Trophoblast cell (in vitro differentiated cells and primary cell): ENCODE measurements at regions not wholly inside any gene's neighbourhood (a gene's known extent, or its start where the extent isn't known, plus 50 kb on each side); places are given as distances from the start of the nearest gene placed in this dataset.

Experiments used
- DNase-seq, 2 donors: peaks; one replicate each; pipeline ENCODE4 v3.0.0-alpha.2; 2016
- H2AFZ ChIP-seq: 2 replicates; pipeline ENCODE4 v1.6.1; 2013; ENCODE audit warnings: low read length, moderate library complexity, mild to moderate bottlenecking; ENCODE audit not compliant: insufficient read depth, poor library complexity
- H2AK5ac ChIP-seq: 2 replicates; pipeline ENCODE4 v1.6.1; 2013; ENCODE audit warnings: mild to moderate bottlenecking, low read length
- H2BK120ac ChIP-seq: 2 replicates; pipeline ENCODE4 v1.6.1; 2013; ENCODE audit warnings: low read length, mild to moderate bottlenecking, moderate library complexity; ENCODE audit not compliant: insufficient read depth, poor library complexity
- H2BK12ac ChIP-seq: 2 replicates; pipeline ENCODE4 v1.6.1; 2013; ENCODE audit warnings: mild to moderate bottlenecking, low read length, moderate library complexity
- H2BK5ac ChIP-seq: 2 replicates; pipeline ENCODE4 v1.6.1; 2013; ENCODE audit warnings: low read length, low read depth, moderate library complexity, mild to moderate bottlenecking; ENCODE audit not compliant: poor library complexity
- H3K14ac ChIP-seq: 2 replicates; pipeline ENCODE4 v1.6.1; 2013; ENCODE audit warnings: mild to moderate bottlenecking, low read length
- H3K18ac ChIP-seq: 2 replicates; pipeline ENCODE4 v1.6.1; 2013; ENCODE audit warnings: mild to moderate bottlenecking, low read length
- H3K23ac ChIP-seq: 2 replicates; pipeline ENCODE4 v1.6.1; 2013; ENCODE audit warnings: low read length
- H3K27ac ChIP-seq: 2 replicates; pipeline ENCODE4 v1.5.1; 2013; ENCODE audit warnings: low read depth, mild to moderate bottlenecking, inconsistent platforms, low read length, moderate library complexity
- H3K27me3 ChIP-seq: 2 replicates; pipeline ENCODE4 v1.6.1; 2013; ENCODE audit warnings: inconsistent platforms, mild to moderate bottlenecking, low read length, moderate library complexity; ENCODE audit not compliant: insufficient read depth
- H3K36me3 ChIP-seq, 2 experiments: 1 replicate in 1 of 2; 2 replicates in 1 of 2; pipeline ENCODE4 v1.6.1; 2013; ENCODE audit warnings: low read length in 2 of 2, mild to moderate bottlenecking in 2 of 2, moderate library complexity in 1 of 2; ENCODE audit not compliant: insufficient read depth in 2 of 2, control insufficient read depth in 1 of 2
- H3K4ac ChIP-seq: 2 replicates; pipeline ENCODE4 v1.6.1; 2013; ENCODE audit warnings: low read depth, mild to moderate bottlenecking, low read length, moderate library complexity
- H3K4me1 ChIP-seq, 2 experiments: 1 replicate in 1 of 2; 2 replicates in 1 of 2; pipeline ENCODE4 v1.6.1; 2013; ENCODE audit warnings: low read length in 2 of 2, mild to moderate bottlenecking in 2 of 2, moderate library complexity in 1 of 2; ENCODE audit not compliant: insufficient read depth in 2 of 2, control insufficient read depth in 1 of 2
- H3K4me2 ChIP-seq: 2 replicates; pipeline ENCODE4 v1.6.1; 2013; ENCODE audit warnings: inconsistent platforms, mild to moderate bottlenecking, low read length, moderate library complexity
- H3K4me3 ChIP-seq: 2 replicates; pipeline ENCODE4 v1.5.1; 2013; ENCODE audit warnings: mild to moderate bottlenecking, low read depth, low read length, inconsistent platforms
- H3K79me1 ChIP-seq: one replicate; pipeline ENCODE4 v1.6.1; 2013; ENCODE audit warnings: low read length
- H3K79me2 ChIP-seq: 2 replicates; pipeline ENCODE4 v1.6.1; 2013; ENCODE audit warnings: low read length, mild to moderate bottlenecking; ENCODE audit not compliant: control insufficient read depth, insufficient read depth, poor library complexity
- H3K9ac ChIP-seq: 2 replicates; pipeline ENCODE4 v1.6.1; 2013; ENCODE audit warnings: mild to moderate bottlenecking, low read length
- H3K9me3 ChIP-seq: 2 replicates; pipeline ENCODE4 v1.6.1; 2013; ENCODE audit warnings: low read depth, mild to moderate bottlenecking, control low read depth, inconsistent platforms, low read length; ENCODE audit not compliant: insufficient read depth
- H4K12ac ChIP-seq: 2 replicates; pipeline ENCODE4 v1.6.1; 2013; ENCODE audit warnings: low read depth, mild to moderate bottlenecking, low read length, moderate library complexity
- H4K8ac ChIP-seq: 2 replicates; pipeline ENCODE4 v1.6.1; 2013; ENCODE audit warnings: low read depth, mild to moderate bottlenecking, low read length, moderate library complexity
- H4K91ac ChIP-seq: one replicate; pipeline ENCODE4 v1.6.1; 2013; ENCODE audit warnings: low read depth, mild to moderate bottlenecking, low read length, moderate library complexity
- WGBS: extraction: QIAGEN DNeasy Blood & Tissue Kit; methylation state at CpG from one replicate; pipeline ENCODE4 v1.1.7; 2013; ENCODE audit warnings: missing lambda C conversion rate; ENCODE audit not compliant: insufficient read length, insufficient coverage; ENCODE audit errors: extremely low coverage; 5-methylcytosine and 5-hydroxymethylcytosine counted together

- Histone ChIP-seq H3K27ac (no peak overlapping the region), H3K9ac (no peak overlapping the region), H3K79me2 (no peaks in the 10 kb centered on the region), H4K12ac (no peak overlapping the region), H2AFZ (no peak overlapping the region), H4K91ac (no peak overlapping the region), H3K27me3 (no peaks in the 10 kb centered on the region), H3K23ac (no peak overlapping the region), H3K18ac (no peak overlapping the region), H3K4me1 (no peaks in the 10 kb centered on the region), H3K4me3 (no peak overlapping the region), H3K36me3 (no peaks in the 10 kb centered on the region), H2AK5ac (no peak overlapping the region), H2BK12ac (no peak overlapping the region), H2BK120ac (no peak overlapping the region), H3K14ac (no peak overlapping the region), H2BK5ac (no peak overlapping the region), H3K4ac (no peak overlapping the region), H3K4me2 (no peak overlapping the region), H4K8ac (no peak overlapping the region), H3K9me3 (no peaks in the 10 kb centered on the region), H3K79me1 (no peaks in the 10 kb centered on the region)
- WGBS = no CpG with 5 or more reads among the region's 4 CpGs
- no peak for DNase-seq
Observed at GRCh38 chr7:35526645-35527044, 168.3 kb downstream of the HERPUD2 start.

- Histone ChIP-seq H3K4me3 (no peak overlapping the region), H3K14ac (no peak overlapping the region), H4K8ac (no peak overlapping the region), H2BK120ac (no peak overlapping the region), H3K79me2 (no peaks in the 10 kb centered on the region), H2AFZ (no peak overlapping the region), H3K18ac (no peak overlapping the region), H3K27ac (no peak overlapping the region), H3K4me2 (no peak overlapping the region), H2AK5ac (no peak overlapping the region), H3K9me3 (no peaks in the 10 kb centered on the region), H2BK12ac (no peak overlapping the region), H3K9ac (no peak overlapping the region), H3K4me1 (peaks cover 0 to 3% of the 10 kb centered on the region in 2 experiments), H3K79me1 (no peaks in the 10 kb centered on the region), H3K36me3 (no peaks in the 10 kb centered on the region), H2BK5ac (no peak overlapping the region), H3K23ac (no peak overlapping the region), H4K12ac (no peak overlapping the region), H4K91ac (no peak overlapping the region), H3K4ac (no peak overlapping the region), H3K27me3 (no peaks in the 10 kb centered on the region)
- WGBS = no CpG with 5 or more reads among the region's 5 CpGs
- DNase-seq = no peak
Observed at GRCh38 chr7:35524112-35524804, 170.7 kb downstream of the HERPUD2 start.

- Histone ChIP-seq H3K27me3 (no peaks in the 10 kb centered on the region), H3K18ac (no peak overlapping the region), H2AFZ (no peak overlapping the region), H3K36me3 (no peaks in the 10 kb centered on the region), H3K9ac (no peak overlapping the region), H3K27ac (no peak overlapping the region), H3K4me3 (no peak overlapping the region), H2BK12ac (no peak overlapping the region), H3K79me1 (no peaks in the 10 kb centered on the region), H3K4ac (no peak overlapping the region), H3K4me2 (no peak overlapping the region), H4K12ac (no peak overlapping the region), H3K23ac (no peak overlapping the region), H2BK5ac (no peak overlapping the region), H3K14ac (no peak overlapping the region), H4K91ac (no peak overlapping the region), H3K4me1 (peaks cover 0 to 3% of the 10 kb centered on the region in 2 experiments), H4K8ac (no peak overlapping the region), H3K79me2 (no peaks in the 10 kb centered on the region), H2AK5ac (no peak overlapping the region), H2BK120ac (no peak overlapping the region), H3K9me3 (no peaks in the 10 kb centered on the region)
- WGBS = no CpG with 5 or more reads among the region's 7 CpGs
- DNase-seq = no peak
Observed at GRCh38 chr7:35523292-35523691, 171.6 kb downstream of the HERPUD2 start.

- H3K79me2 ChIP-seq = no peaks in the 10 kb centered on the region
- H2AFZ ChIP-seq = no peak overlapping the region
- H3K4me2 ChIP-seq = no peak overlapping the region
- H3K18ac ChIP-seq = no peak overlapping the region
- peak overlapping the region; percentile 68 for H2AK5ac ChIP-seq
- H3K79me1 ChIP-seq = no peaks in the 10 kb centered on the region
- H3K27me3 ChIP-seq = no peaks in the 10 kb centered on the region
- H2BK5ac ChIP-seq = no peak overlapping the region
- no CpG with 5 or more reads among the region's 5 CpGs for WGBS
- H3K14ac ChIP-seq = no peak overlapping the region
- no peak overlapping the region for H3K27ac ChIP-seq
- no peak overlapping the region for H2BK12ac ChIP-seq
- H3K4me3 ChIP-seq = no peak overlapping the region
- H4K91ac ChIP-seq = no peak overlapping the region
- H3K36me3 ChIP-seq = no peaks in the 10 kb centered on the region
- DNase-seq = no peak
- H3K4me1 ChIP-seq = peaks cover 0 to 3% of the 10 kb centered on the region in 2 experiments
- H2BK120ac ChIP-seq = no peak overlapping the region
- H4K8ac ChIP-seq = no peak overlapping the region
- peak overlapping the region; percentile 19 for H3K9ac ChIP-seq
- H3K4ac ChIP-seq = no peak overlapping the region
- no peak overlapping the region for H3K23ac ChIP-seq
- no peaks in the 10 kb centered on the region for H3K9me3 ChIP-seq
- no peak overlapping the region for H4K12ac ChIP-seq
Observed at GRCh38 chr7:35522697-35523096, 172.2 kb downstream of the HERPUD2 start.
